Activated gamma-delta T cell (primary cell): ENCODE measurements at regions not wholly inside any gene's neighbourhood (a gene's known extent, or its start where the extent isn't known, plus 50 kb on each side); places are given as distances from the start of the nearest gene placed in this dataset.

Experiments
- DNase-seq: peaks from one replicate; lab custom pipeline; 2025; lab: John Stamatoyannopoulos, UW

DNA sequence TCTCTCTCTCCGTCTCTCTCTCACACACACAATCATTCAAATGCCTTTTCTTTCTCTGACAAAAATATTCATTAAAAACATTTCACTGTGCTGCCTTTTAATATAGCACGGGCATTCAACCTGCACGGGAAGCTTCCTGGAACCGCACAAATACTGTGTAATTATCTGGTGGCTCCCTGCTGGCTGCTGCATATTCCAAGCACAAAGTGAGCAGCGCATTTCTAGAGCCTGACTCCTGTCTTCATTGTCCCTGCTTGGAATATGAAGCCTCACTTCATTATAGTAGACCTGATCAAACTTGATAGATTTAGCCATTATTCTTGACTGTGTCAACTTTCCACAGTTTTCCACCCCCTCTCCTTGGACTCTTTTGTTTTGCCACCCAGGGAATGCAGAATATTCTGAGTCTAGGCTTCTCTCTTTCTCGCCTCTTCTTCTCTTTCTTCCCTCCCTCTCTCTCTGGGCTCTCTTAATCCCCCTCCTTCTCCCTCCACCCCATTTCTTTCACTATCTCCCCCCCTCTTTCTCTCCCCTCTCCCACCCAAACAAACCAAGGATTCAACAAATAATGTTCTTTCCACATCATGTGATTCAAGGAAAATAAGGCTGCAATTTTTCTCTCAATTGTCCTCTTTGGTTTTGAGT is 672.1 kb upstream of the FANCL start:
- no peak for DNase-seq

DNA sequence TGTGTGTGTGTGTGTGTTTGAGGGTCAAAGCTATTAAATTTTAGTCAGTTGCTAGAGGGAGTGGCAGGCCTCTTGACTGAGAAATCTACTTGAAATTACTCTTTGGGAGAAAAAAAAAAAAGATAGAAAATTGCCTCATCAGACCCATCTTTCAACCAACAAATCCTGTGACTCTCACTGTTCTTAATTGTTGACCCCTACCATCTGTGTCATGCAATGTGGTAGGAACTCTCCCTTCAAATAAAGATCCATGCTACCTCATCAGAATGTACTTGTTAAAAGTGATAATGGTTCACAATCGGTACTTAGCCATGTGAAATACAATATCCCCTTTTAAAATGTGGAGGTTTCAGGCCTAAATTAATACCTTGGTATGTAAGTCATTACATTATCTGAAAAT is 670.8 kb upstream of the FANCL start:
- no peak for DNase-seq

DNA sequence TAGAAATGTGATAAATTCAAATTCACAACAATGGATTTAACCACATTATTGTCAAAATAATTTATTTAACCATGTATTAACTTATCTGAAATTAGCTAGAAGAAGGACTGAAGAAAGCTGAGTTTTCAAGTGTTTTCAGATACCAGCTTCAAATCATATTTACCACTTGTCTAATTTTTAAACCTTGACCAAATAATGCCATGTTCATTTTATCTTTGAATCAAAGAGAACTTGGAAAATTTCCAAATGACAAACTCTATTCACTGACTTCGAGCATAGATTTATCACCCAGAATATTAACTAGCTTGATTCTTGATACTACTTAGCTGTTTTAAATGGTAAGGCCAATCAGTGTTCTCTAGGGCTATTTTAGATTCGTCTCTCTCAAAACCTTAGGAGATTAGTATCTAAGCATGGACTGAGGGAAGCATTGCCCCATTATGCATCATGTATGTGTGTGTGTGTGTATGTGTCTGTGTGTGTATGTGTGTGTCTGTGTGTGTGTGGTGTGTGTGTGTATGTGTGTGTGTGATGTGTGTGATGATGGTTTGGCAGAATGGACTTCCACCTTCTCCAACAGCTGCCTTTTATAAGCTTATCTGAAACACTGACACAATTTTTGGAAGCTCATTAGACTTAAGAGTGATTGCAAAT is 667.5 kb upstream of the FANCL start:
- DNase-seq, result no peak

DNA sequence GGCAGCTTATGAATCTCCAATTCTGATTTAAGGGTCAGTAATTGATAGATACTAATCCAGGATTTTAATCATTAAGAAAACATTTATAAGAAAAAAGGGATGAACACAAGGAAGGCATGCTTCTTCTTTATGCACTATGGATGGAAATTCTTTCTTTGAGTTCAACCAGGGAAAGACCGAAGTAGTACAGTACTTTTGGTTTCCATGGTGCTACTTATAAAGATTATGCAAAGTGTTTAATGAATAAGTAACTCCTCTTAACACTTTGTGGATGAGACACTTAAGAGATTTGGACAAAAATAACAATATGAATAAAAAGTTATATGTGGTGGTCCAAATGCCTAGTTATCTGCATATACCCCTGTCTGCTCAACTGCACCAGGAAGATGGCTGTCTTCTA is 666.5 kb upstream of the FANCL start:
- DNase-seq, result no peak

DNA sequence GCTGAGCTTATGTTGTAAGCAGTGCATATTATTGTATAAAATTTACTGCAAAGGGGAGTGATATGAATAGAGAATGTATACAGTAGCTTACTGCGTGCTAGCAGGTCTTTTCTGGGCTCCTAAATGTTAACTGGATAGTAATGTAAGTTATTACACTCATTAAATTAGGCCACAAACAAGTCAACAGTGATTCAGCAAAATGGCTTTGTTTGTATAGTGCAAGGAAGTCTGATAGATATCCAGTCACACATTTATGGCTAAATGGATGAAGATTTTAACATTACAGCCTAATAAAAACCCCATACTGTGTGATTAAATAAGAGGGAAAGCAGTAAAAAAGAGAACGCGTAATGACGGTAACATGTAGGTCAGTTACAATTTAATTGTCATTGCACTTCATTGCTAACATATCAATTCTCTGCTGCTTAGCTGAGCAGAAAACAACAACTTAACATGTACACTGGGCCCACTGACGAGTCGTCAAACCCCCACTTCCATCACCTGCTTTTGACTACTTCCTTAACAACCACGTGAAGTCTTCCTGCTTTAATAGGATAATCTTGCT is 665.0 kb upstream of the FANCL start:
- no peak for DNase-seq

DNA sequence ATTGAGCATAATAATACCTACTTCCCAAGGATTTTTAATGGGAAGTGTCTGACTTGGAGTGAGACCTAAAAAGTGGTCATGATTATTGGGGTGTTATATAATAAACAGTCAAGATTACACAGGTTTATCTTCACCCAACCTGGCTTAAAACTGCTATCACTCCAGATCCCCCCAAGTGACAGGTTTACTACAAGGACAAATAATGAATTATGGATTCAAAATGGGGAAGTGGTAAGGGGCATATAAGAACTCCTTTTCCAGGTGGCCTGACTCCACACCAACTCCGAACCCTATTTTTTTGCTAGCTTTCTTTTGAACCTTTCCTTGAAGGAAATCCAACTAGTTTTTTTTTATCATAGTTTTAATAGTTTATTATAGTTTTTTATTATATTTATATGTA is 663.0 kb upstream of the FANCL start:
- no peak for DNase-seq

DNA sequence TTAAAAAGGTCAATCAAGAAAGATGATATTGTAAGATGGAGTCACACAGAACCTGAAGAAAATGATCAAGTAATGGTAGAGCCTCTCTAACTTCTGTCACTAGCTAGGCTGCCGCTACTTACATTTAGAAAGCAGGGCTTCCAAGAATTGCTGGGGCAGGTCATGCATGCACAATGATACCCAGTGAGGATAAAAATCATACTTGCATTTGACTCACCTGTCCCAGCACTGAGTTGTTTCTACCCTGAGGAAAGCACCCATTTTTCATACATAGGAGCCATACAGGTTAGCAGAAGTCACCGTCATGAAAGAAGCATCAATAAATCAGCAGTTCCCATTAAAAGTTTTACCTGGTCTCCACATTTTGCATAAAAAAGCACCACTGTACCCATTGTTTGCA is 662.3 kb upstream of the FANCL start:
- no peak for DNase-seq

DNA sequence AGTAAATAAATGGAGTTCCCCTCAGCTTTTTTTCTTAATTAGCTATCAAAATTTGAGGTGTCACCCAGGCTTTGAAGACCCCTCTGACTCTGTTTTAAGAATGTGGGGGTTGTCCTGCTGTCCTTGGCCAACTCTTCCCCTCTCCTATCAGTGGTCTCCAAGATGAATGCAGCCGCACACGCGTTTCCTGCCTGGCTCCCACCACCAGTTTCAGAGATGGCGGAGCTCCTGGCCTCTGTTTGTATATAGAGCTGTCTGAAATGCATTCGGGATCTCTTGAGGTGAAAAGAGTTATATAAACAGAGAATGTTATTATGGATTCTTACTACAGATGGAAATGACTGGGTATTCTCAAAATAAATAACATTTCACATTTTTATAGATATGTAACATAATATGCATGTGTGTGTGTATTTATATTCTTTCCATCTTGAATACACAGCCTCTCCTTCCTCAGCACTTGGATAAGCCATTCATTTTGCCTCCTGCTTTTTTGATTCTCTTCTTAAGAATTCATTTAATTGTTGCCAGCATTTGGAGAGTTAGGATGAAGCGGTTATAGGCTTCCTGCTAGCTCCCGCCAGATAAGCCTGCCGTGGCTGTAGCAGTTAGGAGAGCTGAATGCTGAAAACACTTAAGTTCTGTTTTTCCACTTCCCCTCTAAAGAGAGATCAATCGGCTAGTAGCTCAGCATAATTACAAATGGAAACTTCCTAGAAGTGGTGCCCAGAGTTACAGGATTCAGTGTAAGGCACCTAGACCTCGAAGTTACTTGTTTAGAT is 659.3 kb upstream of the FANCL start:
- no peak for DNase-seq

DNA sequence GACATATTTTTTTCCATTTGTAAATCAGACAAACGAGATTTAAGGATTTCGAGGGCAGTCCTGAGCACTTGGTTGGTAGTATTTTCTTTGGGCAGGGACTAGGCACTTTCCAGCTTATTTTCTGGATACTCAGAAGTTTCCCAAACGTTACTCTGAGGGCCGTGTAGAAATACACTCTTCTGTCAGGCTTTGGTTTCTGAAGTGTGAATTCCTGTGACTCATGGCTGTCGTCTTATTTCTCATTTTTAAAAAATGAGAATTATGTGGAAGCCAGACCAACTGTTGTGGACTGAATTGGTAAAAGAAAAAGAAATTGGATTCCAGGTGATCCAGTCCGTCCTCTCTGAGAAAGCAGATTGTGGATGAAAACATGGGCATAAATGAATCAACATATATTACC is 658.6 kb upstream of the FANCL start:
- DNase-seq, result no peak

DNA sequence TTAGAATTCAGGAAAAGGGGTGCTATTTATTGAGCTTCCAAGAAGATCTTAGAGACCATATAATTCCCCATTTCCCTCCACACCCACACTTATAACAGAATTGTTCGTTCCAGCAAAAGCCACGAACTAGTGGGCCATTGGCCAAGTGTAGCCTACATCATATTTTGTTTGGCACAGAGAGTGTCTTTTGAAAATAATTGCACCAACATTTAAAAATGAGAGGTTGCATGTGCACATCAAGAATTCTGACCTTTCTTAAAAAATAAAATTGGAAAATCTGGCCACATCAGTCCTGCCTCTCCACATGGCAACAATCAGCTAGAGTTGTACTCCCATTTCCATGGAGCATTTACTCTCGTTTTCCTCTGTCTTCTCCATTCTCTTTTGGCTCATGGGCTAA is 655.5 kb upstream of the FANCL start:
- DNase-seq, result no peak

DNA sequence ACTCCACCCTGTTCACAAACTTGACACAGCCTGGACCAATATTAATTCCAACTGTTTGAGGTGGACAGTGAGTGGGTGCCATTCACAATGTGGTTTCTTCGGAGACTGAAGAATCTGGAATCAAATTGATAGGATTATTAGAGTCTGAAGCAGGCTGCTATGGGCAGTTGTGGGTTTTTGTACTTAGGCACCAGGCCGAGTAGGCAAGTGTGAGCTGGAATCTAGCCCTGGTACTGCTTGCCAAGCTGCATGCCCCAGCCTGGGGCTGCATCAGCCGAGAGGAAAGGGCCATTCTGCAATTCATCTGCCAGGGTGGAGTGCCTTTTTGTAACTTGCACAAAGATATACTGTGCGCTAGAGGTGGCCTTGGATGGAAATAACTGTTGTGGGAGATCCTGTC is 654.7 kb upstream of the FANCL start:
- DNase-seq, result no peak

DNA sequence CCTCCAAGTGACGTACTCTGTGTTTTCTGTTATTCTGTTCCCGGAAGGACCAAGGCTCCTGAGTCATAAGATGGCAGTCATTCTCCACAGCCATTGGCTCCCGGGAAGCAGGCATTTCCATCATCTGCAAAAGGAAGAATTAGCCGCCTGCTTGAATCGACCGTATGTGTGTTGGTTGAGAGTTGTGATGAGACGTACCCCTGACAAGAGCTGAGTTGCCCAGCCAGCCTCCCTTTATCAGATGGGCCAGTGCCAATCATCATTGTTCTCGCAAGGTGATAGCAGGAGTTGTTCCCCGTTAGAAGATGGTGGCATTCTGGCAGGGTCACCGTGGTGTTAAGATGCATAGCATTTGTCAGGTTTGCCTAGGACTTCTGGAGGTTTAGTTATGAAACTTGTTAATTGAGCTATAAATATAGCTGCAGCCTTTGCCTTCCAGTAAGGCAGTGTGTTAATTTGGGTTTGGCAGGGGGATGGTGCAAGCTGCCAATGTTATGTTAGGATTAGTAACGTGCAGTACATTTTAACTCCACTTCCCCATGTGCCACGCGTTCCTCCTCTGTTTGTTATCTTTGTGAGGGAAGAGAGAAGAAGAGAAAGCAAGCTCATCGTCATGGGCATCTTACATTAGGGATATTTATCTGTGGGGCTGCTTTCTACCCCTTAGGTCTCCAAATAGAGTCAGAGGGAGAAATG is 652.7 kb upstream of the FANCL start:
- DNase-seq, result no peak

DNA sequence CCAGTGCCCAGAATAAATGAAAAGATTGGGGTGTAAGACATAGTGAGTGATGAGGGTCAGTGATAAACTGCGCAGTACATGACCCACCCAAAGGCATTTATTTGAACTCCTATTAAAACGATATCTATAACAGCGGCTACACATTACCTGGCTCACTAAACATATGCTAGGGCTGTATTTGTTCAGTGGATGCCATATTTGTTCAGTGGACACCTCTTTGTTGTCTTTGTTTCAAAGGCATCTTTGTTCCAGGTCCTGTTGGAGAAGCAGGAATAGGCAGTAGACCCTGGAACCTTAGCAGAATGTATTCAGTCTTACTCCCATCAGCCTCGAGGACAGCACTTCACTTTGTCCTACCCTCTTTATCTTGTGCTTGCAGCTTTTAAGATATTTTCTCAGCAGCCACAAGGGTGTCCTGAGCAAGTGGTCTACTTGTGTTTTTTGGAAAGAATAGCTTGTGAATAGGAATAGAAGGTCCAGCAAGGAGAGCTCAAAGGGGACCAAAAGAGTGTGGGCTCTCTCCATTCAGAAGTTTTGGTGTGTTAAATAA is 650.8 kb upstream of the FANCL start:
- no peak for DNase-seq

DNA sequence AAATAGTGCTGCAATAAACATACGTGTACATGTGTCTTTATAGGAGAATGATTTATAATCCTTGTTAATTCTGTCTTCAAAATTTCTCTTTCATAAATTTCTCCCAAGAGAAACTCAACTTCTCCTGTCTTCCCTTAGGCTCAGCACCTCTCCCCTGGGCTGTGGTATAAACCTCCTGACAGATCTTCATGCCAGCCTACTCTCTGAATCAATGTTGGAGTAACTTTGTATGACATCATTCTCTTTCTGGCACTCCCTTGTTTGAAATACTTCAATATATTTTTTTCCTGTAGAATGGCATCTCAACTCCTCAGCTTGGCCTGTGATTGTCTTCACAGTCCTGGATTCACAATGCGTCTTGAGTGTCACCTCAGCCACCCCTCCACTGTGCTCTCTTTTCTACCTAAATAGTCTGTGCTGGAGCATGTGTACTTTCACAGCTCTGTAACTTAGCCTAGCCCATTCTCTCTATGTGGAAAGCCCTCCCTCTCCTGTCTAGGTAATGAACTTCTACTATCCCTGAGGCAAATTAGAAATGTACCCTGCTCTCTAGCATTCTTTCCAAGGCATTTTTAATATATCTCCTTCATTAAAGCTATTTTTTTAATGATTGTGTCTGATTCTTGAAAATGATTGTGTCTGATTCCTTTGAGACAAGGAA is 649.9 kb upstream of the FANCL start:
- DNase-seq, result no peak

DNA sequence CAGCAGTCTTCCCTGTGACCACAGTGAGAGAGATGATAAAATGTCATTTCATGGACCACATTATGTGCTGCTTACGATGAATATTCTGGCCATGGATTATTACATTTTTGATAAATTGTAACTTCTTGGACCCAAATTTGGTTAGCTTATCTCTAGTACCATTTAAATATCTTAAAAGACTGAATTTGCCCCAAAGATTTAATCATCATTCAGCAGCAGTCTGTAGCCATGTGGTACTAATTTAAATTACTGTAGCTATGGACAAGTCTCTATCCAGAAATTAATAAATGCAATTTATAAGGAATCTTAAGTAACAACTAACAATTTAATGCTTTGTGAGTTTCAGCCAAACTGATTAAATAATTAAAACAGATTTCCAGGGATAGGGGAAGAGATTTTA is 644.9 kb upstream of the FANCL start:
- DNase-seq, result no peak

DNA sequence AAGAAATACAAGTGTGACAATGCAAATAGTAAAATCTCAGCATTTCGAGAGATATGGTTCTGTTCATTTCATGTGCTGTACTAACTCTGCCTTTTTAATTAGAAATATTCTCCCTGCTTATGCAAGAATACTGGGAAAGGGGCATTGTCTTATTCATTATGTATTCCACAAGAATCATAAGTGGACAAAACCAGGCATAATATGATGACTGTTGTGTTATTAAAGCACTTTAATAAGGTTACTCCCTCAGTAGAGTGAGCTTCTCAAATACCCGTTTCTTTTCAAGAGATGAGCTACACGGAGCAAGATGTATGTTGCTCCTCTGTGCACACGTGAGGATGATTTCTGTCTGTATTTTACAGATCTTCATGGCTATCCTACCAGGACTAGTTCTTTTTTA is 638.7 kb upstream of the FANCL start:
- no peak for DNase-seq

DNA sequence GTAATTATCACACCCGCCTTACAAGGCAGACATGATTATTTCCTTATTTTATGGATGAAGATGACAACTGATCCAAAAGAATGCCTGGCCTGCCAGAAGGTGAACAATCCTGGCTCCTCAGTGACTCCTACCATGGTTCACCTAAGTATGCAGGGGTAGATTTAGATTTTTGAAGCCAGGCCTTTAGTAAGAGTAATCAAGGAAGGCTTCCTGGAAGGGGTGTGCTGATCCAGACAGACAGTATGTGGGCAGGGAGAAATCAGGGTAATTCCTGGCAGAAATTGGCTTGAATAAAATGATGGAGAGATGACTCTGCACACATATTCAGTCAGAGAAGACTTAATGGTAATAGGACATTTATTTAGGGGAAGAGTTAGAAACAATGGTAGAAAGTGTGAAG is 637.7 kb upstream of the FANCL start:
- no peak for DNase-seq

DNA sequence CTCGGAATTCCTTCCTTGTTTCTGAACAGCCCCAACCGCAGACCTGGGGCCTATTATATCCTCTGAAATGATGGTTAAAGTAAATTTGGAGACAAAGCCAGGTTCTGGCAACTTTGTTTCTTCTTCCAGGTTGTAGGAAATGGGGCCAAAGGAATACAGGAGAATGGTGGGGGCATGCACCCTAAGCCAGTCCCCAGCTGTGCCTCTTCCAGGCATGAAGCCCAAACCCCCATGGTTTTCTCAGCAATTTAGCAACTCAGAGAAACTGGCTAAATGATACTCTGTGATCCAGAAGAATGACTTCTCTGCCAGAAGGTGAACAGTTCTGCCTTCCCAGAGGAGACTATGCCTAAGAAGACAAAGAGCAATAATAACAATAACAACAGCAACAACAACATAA is 635.0 kb upstream of the FANCL start:
- DNase-seq, result no peak

DNA sequence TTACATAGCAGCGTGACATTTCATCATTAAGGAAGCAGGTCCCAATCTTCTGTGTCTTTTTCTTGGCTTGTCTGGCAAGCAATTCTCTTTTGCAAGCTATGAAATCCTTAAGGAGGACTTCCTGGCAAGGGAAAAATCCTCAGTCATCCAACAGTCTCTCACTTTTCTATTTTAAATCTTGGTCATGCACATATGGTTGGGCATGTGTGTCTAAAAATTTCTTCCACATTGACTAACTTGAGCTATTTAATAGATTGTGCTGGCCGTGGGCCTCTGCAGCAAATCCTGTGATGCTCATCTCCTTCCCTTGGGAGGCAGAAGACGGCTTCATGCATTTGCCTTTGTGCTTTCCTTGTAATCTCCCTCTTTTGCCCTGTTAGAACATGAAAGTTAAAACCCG is 634.3 kb upstream of the FANCL start:
- no peak for DNase-seq

DNA sequence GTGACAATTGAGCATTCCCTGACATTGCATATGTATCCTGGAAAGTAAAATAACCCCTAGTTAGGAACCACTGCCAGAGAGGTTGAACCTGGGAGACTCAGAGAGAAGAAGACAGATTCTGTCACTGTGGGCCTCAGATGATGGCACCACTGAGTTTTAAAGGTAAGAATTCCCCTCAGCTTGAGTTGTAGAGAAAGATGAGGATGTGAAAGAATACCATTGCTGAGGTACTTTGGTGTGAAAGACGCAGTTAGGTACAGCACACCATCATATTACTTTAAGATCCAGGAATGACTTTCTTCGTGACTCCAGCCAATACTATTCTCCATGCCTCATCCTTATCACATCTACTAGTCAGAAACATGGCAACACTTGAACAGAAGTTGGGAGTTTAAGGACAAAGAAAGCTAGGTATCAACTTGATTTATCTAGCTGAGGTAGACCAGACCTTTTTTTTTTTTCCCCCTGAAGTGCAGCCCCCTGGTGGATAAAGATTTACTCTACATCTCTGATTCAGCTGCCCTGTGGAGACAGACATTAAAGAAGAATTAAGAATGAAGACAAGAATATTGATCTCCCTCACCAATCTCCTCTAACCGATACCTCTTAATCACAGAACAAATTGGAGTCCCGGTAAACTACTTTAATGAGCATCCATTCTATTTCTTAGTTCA is 630.5 kb upstream of the FANCL start:
- no peak for DNase-seq

DNA sequence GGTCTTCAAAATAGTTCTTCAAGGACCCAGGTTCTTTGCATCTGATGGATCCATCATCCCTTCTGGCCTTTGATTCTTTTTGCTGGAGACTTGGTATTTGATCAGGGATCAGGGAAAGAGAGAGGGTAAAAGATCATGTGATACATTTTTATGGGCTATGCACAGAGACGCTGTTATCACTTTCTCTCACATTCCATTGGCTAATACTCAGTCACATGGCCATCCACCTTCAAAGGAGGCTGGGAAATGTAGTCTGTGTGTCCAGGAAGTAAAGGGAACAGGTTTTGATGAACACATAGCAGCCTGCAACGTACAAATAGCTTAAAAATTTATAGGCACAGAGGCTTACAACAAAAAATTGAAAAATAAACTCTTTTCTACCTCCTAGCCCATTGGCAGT is 629.6 kb upstream of the FANCL start:
- no peak for DNase-seq
